K562 (cell line): ENCODE measurements at regions not wholly inside any gene's neighbourhood (a gene's known extent, or its start where the extent isn't known, plus 50 kb on each side); places are given as distances from the start of the nearest gene placed in this dataset.

ENCODE experiments used
- ATAC-seq: fragments of 200-7000 bp; cut with Tn5 transposase; 3 replicates; pipeline ENCODE4 v1.9.1; 2020; ENCODE audit warnings: moderate library complexity
- BruUV-seq: library from RNA; stranded (reverse); fragments of 400-500 nt; replicated peaks from 2 replicates; lab custom pipeline; 2021; lab: Mats Ljungman, UMichigan
- CTCF ChIA-PET: fragments of 300-600 bp; formaldehyde crosslinking; extraction: SDS; loops from one replicate; lab custom pipeline; 2021; ENCODE audit warnings: low intra/inter-chr PET ratio; lab: Yijun Ruan, JAX
- POLR2A ChIA-PET: fragments of 300-600, 350-650 bp; sonication (Branson Sonifier 250); formaldehyde crosslinking; extraction: SDS; loops from one replicate; lab custom pipeline; 2021; ENCODE audit warnings: antibody characterized with exemption, inconsistent platforms; lab: Yijun Ruan, JAX
- DNase-seq, 4 experiments: peaks; one replicate each; pipeline versions ENCODE4 v3.0.0 to v3.0.0-alpha.2; 2011 to 2018; ENCODE audit warnings: low spot score in 3 of 4, mixed read lengths in 3 of 4; ENCODE audit errors: extremely low read depth in 1 of 4
- FAIRE-seq: peaks from 2 replicates; lab custom pipeline; 2011; peaks lifted over from hg19 to GRCh38; lab: Jason Lieb, UNC
- H2AFZ ChIP-seq: 2 replicates; pipeline ENCODE4 v1.6.0; 2011; ENCODE audit warnings: low read depth, low read length, control low read depth, inconsistent platforms
- H3K27ac ChIP-seq: fragments of 200-600 bp; 3 replicates; pipeline ENCODE4 v1.8.0; 2011; ENCODE audit warnings: low read depth, mild to moderate bottlenecking, control low read depth, inconsistent platforms, low read length, moderate library complexity, mixed read lengths; ENCODE audit errors: extremely low read depth
- H3K27me3 ChIP-seq, 2 experiments: fragments of 300-600 bp in 1 of 2; 2 replicates in 1 of 2; 3 replicates in 1 of 2; pipeline versions ENCODE4 v1.6.0 to v1.8.0; 2011; ENCODE audit warnings: inconsistent platforms in 2 of 2, low read length in 2 of 2, mild to moderate bottlenecking in 1 of 2, mixed read lengths in 1 of 2, moderate library complexity in 1 of 2; ENCODE audit not compliant: control insufficient read depth in 2 of 2, insufficient read depth in 2 of 2
- H3K36me3 ChIP-seq: fragments of 300-600 bp; 3 replicates; pipeline ENCODE4 v1.8.0; 2011; ENCODE audit warnings: mild to moderate bottlenecking, low read length, inconsistent platforms; ENCODE audit not compliant: control insufficient read depth, insufficient read depth
- H3K4me1 ChIP-seq, 2 experiments: fragments of 200-600 bp in 1 of 2; replicated peaks in 1 of 2; 2 replicates in 1 of 2; 3 replicates in 1 of 2; pipeline versions ENCODE4 v1.5.1 to v1.8.0; 2011; ENCODE audit warnings: inconsistent platforms in 2 of 2, low read length in 2 of 2, mild to moderate bottlenecking in 1 of 2, mixed read lengths in 1 of 2, moderate library complexity in 1 of 2; ENCODE audit not compliant: control insufficient read depth in 2 of 2, insufficient read depth in 2 of 2
- H3K4me2 ChIP-seq: 2 replicates; pipeline ENCODE4 v1.6.1; 2011; ENCODE audit warnings: low read length, control low read depth, inconsistent platforms, mixed read lengths; ENCODE audit not compliant: insufficient read depth
- H3K4me3 ChIP-seq: fragments of 200-600 bp; sonication (generic), shearing (Covaris generic); 2 replicates; pipeline ENCODE4 v1.5.1; 2016; ENCODE audit warnings: control low read depth, inconsistent platforms
- H3K79me2 ChIP-seq: fragments of 200-600 bp; 3 replicates; pipeline ENCODE4 v1.8.0; 2011; ENCODE audit warnings: low read length, inconsistent platforms; ENCODE audit not compliant: control insufficient read depth, insufficient read depth
- H3K9ac ChIP-seq, 2 experiments: 2 replicates each; pipeline versions ENCODE4 v1.6.0 to v1.6.1; 2011; ENCODE audit warnings: low read depth in 2 of 2, low read length in 2 of 2, control low read depth in 1 of 2, inconsistent platforms in 1 of 2, mild to moderate bottlenecking in 1 of 2, mixed read lengths in 1 of 2; ENCODE audit not compliant: insufficient read depth in 1 of 2
- H3K9me1 ChIP-seq: one replicate; pipeline ENCODE4 v1.6.0; 2011; ENCODE audit warnings: inconsistent platforms, mild to moderate bottlenecking, low read length, moderate library complexity; ENCODE audit not compliant: control insufficient read depth, insufficient read depth
- H3K9me3 ChIP-seq: replicated peaks from 2 replicates; pipeline ENCODE4 v1.5.1; 2011; ENCODE audit warnings: low read depth, low read length, inconsistent platforms; ENCODE audit not compliant: control insufficient read depth, insufficient read depth
- H4K20me1 ChIP-seq: replicated peaks from 2 replicates; pipeline ENCODE4 v1.6.1; 2011; ENCODE audit warnings: low read length, inconsistent platforms, mixed read lengths; ENCODE audit not compliant: control insufficient read depth, insufficient read depth
- ATF1 ChIP-seq, 2 experiments: fragments of 450-650 bp in 1 of 2; IDR thresholded peaks; 2 replicates each; pipeline ENCODE4 v1.6.1; 2016; ENCODE audit warnings: missing compliant biosample characterization in 1 of 2, missing genetic modification characterization in 1 of 2
- BCLAF1 ChIP-seq, 2 experiments: fragments of 450-650 bp in 1 of 2; IDR thresholded peaks; 2 replicates each; pipeline ENCODE4 v1.6.1; 2011 to 2017; ENCODE audit warnings: low read depth in 2 of 2, antibody characterized with exemption in 1 of 2, borderline replicate concordance in 1 of 2, low read length in 1 of 2, mild to moderate bottlenecking in 1 of 2, mixed read lengths in 1 of 2; ENCODE audit not compliant: control insufficient read depth in 1 of 2
- FUS ChIP-seq: fragments of 200-400 bp; formaldehyde crosslinking; optimal IDR thresholded peaks from 2 replicates; pipeline ENCODE3; 2017; ENCODE audit warnings: low read depth, low read length
- MAFK ChIP-seq: IDR thresholded peaks from 2 replicates; pipeline ENCODE4 v1.6.1; 2011; ENCODE audit warnings: low read length, improper control_type of control experiment
- RFX7 ChIP-seq: fragments of 250-450 bp; sonication (Bioruptor Pico); IDR thresholded peaks from 2 replicates; pipeline ENCODE4 v1.5.1; 2021; ENCODE audit warnings: mild to moderate bottlenecking
- SNIP1 ChIP-seq: fragments of 450-650 bp; IDR thresholded peaks from 2 replicates; pipeline ENCODE4 v1.7.1; 2017; ENCODE audit warnings: low read depth, mild to moderate bottlenecking
- TEAD4 ChIP-seq, 2 experiments: sonication (generic) in 1 of 2; formaldehyde crosslinking in 1 of 2; IDR thresholded peaks; 2 replicates each; pipeline versions ENCODE4 v1.6.1 to v1.8.0; 2012 to 2022; ENCODE audit warnings: borderline replicate concordance in 1 of 2, inconsistent platforms in 1 of 2, low read length in 1 of 2, mild to moderate bottlenecking in 1 of 2, missing genetic modification reagents in 1 of 2
- ZNF165 ChIP-seq: fragments of 250-450 bp; sonication (Bioruptor Pico); IDR thresholded peaks from 2 replicates; pipeline ENCODE4 v1.4.0; 2020; ENCODE audit warnings: borderline replicate concordance
- ZNF277 ChIP-seq: fragments of 250-450 bp; sonication (Bioruptor Pico); IDR thresholded peaks from 2 replicates; pipeline ENCODE4 v1.8.0; 2022; ENCODE audit warnings: inconsistent platforms, mild to moderate bottlenecking, moderate library complexity, borderline replicate concordance
- ZNF280B ChIP-seq: fragments of 250-450 bp; sonication (Bioruptor Pico); IDR thresholded peaks from 2 replicates; pipeline ENCODE4 v1.5.1; 2021; ENCODE audit warnings: mild to moderate bottlenecking
- ZNF511 ChIP-seq: sonication (generic); formaldehyde crosslinking; IDR thresholded peaks from 2 replicates; pipeline ENCODE4 v1.8.0; 2022; ENCODE audit warnings: mild to moderate bottlenecking, missing genetic modification reagents
- ZNF512 ChIP-seq: IDR thresholded peaks from 2 replicates; pipeline ENCODE4 v1.6.1; 2016; ENCODE audit warnings: missing genetic modification characterization, missing compliant biosample characterization
- ZNF668 ChIP-seq: fragments of 250-450 bp; sonication (Bioruptor Pico); IDR thresholded peaks from 2 replicates; pipeline ENCODE4 v1.8.0; 2022; ENCODE audit warnings: mild to moderate bottlenecking, inconsistent platforms
- WGBS: fragments of 100-300 bp; shearing (Covaris generic); methylation state at CpG from one replicate; pipeline ENCODE4 v1.1.6; 2016; ENCODE audit warnings: low coverage, mixed read lengths; ENCODE audit not compliant: insufficient coverage; ENCODE audit errors: missing lambda C conversion rate; 5-methylcytosine and 5-hydroxymethylcytosine counted together
- in situ Hi-C: fragments of 300-500 bp; cut with MboI; formaldehyde crosslinking; loops from 4 replicates; pipeline ENCODE4 v1.15.0; 2018; ENCODE audit warnings: inconsistent platforms, mixed read lengths
- intact Hi-C: fragments of 100-400 bp; cut with micrococcal nuclease; formaldehyde crosslinking; loops from 2 replicates; pipeline ENCODE4 v1.14.2; 2022

- no peaks in the 10 kb centered on the region for H4K20me1 ChIP-seq
- H3K4me3 ChIP-seq: no peak overlapping the region
- H3K9me3 ChIP-seq: no peaks in the 10 kb centered on the region
- no peak overlapping the region for H3K9ac ChIP-seq
- no peak for DNase-seq
- intact Hi-C loops (no loop called here), in situ Hi-C loops (no loop called here)
- no peaks in the 10 kb centered on the region; a peak in 1 of 5 replicates for H3K27me3 ChIP-seq
- no peak for FAIRE-seq
- no peaks in the 10 kb centered on the region for H3K36me3 ChIP-seq
- no peak for ATAC-seq
- H3K4me1 ChIP-seq: no peaks in the 10 kb centered on the region
- no peaks in the 10 kb centered on the region for H3K9me1 ChIP-seq
- ChIA-PET CTCF (no interaction called here), POLR2A (no interaction called here)
- H2AFZ ChIP-seq: no peak overlapping the region
- H3K4me2 ChIP-seq: no peak overlapping the region
- no TSS peak for BruUV-seq
- H3K27ac ChIP-seq: no peak overlapping the region
- 4% methylated on average over 4 of the region's 4 CpGs for WGBS
- no peaks in the 10 kb centered on the region for H3K79me2 ChIP-seq
- TF ChIP-seq ZNF280B (CRISPR knock-in tag) (no peak), MAFK (no peak), ZNF668 (CRISPR knock-in tag) (no peak), FUS (no peak), ZNF277 (CRISPR knock-in tag) (no peak), RFX7 (CRISPR knock-in tag) (no peak), ATF1 (CRISPR knock-in tag; IDR thresholded peaks at IDR 0.05) (no peak), ATF1 (tag; IDR thresholded peaks at IDR 0.05) (no peak), ZNF512 (tag) (no peak), BCLAF1 (IDR thresholded peaks at IDR 0.05; ENCODE audit: borderline replicate concordance in 1 of 2, control insufficient read depth in 1 of 2, low read depth in 2 of 2, low read length in 1 of 2) (no peak), ZNF165 (CRISPR knock-in tag) (no peak), TEAD4 (IDR thresholded peaks at IDR 0.05; ENCODE audit: low read length) (no peak), TEAD4 (CRISPR knock-in tag; IDR thresholded peaks at IDR 0.05; ENCODE audit: borderline replicate concordance) (no peak), ZNF511 (CRISPR knock-in tag) (no peak), SNIP1 (no peak)
Measured at GRCh38 chr15:26050984-26051383, 187.9 kb upstream of the ATP10A start.
